Astrocyte (in vitro differentiated cells and primary cell): ENCODE measurements at regions not wholly inside any gene's neighbourhood (a gene's known extent, or its start where the extent isn't known, plus 50 kb on each side); places are given as distances from the start of the nearest gene placed in this dataset.

Source experiments
- DNase-seq: peaks from one replicate; pipeline ENCODE4 v3.0.0-alpha.2; 2010; ENCODE audit warnings: low read depth
- FAIRE-seq: peaks from 2 replicates; lab custom pipeline; 2011; peaks lifted over from hg19 to GRCh38; lab: Jason Lieb, UNC
- H2AFZ ChIP-seq: 2 replicates; pipeline ENCODE4 v1.6.0; 2012; ENCODE audit warnings: low read depth, low read length, inconsistent platforms
- H3K27ac ChIP-seq: 2 replicates; pipeline ENCODE4 v1.5.1; 2011; ENCODE audit warnings: low read depth, low read length, inconsistent platforms
- H3K27me3 ChIP-seq: 2 replicates; pipeline ENCODE4 v1.6.0; 2011; ENCODE audit warnings: low read length, inconsistent platforms; ENCODE audit not compliant: insufficient read depth
- H3K36me3 ChIP-seq: 2 replicates; pipeline ENCODE4 v1.5.1; 2011; ENCODE audit warnings: low read length, inconsistent platforms; ENCODE audit not compliant: insufficient read depth
- H3K4me1 ChIP-seq: 2 replicates; pipeline ENCODE4 v1.5.1; 2011; ENCODE audit warnings: low read length, inconsistent platforms; ENCODE audit not compliant: insufficient read depth
- H3K4me2 ChIP-seq: 2 replicates; pipeline ENCODE4 v1.6.0; 2012; ENCODE audit warnings: low read length, inconsistent platforms
- H3K4me3 ChIP-seq: 2 replicates; pipeline ENCODE4 v1.5.1; 2011; ENCODE audit warnings: low read depth, mild to moderate bottlenecking, low read length, inconsistent platforms; ENCODE audit not compliant: insufficient read depth
- H3K79me2 ChIP-seq: 2 replicates; pipeline ENCODE4 v1.6.0; 2012; ENCODE audit warnings: mild to moderate bottlenecking, low read length, inconsistent platforms; ENCODE audit not compliant: insufficient read depth
- H3K9ac ChIP-seq: 2 replicates; pipeline ENCODE4 v1.6.0; 2012; ENCODE audit warnings: mild to moderate bottlenecking, low read length, inconsistent platforms
- H3K9me3 ChIP-seq: 2 replicates; pipeline ENCODE4 v1.5.1; 2012; ENCODE audit warnings: low read depth, mild to moderate bottlenecking, low read length, inconsistent platforms; ENCODE audit not compliant: insufficient read depth
- H4K20me1 ChIP-seq: 2 replicates; pipeline ENCODE4 v1.6.0; 2012; ENCODE audit warnings: low read length, inconsistent platforms; ENCODE audit not compliant: insufficient read depth
- H3K27ac Mint-ChIP-seq: one replicate; pipeline ENCODE4 v1.8.0; 2021; ENCODE audit warnings: mild to moderate bottlenecking, mixed read lengths; ENCODE audit not compliant: unreplicated experiment
- H3K27me3 Mint-ChIP-seq: one replicate; pipeline ENCODE4 v1.8.0; 2021; ENCODE audit warnings: low read depth, mixed read lengths; ENCODE audit not compliant: unreplicated experiment
- H3K36me3 Mint-ChIP-seq: one replicate; pipeline ENCODE4 v1.8.0; 2021; ENCODE audit warnings: low read depth, mixed read lengths; ENCODE audit not compliant: unreplicated experiment
- H3K4me1 Mint-ChIP-seq: one replicate; pipeline ENCODE4 v1.8.0; 2021; ENCODE audit warnings: low read depth, mixed read lengths; ENCODE audit not compliant: unreplicated experiment
- H3K4me3 Mint-ChIP-seq: one replicate; pipeline ENCODE4 v1.8.0; 2021; ENCODE audit warnings: mild to moderate bottlenecking, moderate library complexity, mixed read lengths; ENCODE audit not compliant: unreplicated experiment
- H3K9me3 Mint-ChIP-seq: one replicate; pipeline ENCODE4 v1.8.0; 2021; ENCODE audit warnings: mild to moderate bottlenecking, mixed read lengths; ENCODE audit not compliant: unreplicated experiment
- CTCF ChIP-seq: IDR thresholded peaks from 2 replicates; pipeline ENCODE4 v1.5.1; 2011; ENCODE audit warnings: low read depth, mild to moderate bottlenecking, inconsistent platforms, low read length, moderate library complexity; ENCODE audit not compliant: insufficient read depth
- EZH2 ChIP-seq: IDR thresholded peaks from 2 replicates; pipeline ENCODE4 v1.6.1; 2012; ENCODE audit warnings: mild to moderate bottlenecking, low read length, inconsistent platforms; ENCODE audit not compliant: insufficient read depth

- Mint-ChIP-seq H3K36me3 (no peaks in the 10 kb centered on the region), H3K27ac (no peak overlapping the region), H3K27me3 (no peaks in the 10 kb centered on the region), H3K9me3 (peaks cover 14% of the 10 kb centered on the region), H3K4me3 (no peak overlapping the region), H3K4me1 (no peaks in the 10 kb centered on the region)
- no peak overlapping the region for H3K4me3 ChIP-seq
- no peak overlapping the region for H3K9ac ChIP-seq
- H3K27me3 ChIP-seq = no peaks in the 10 kb centered on the region
- no peak overlapping the region for H3K4me2 ChIP-seq
- H3K27ac ChIP-seq = no peak overlapping the region
- no peaks in the 10 kb centered on the region for H3K4me1 ChIP-seq
- no peaks in the 10 kb centered on the region for H3K79me2 ChIP-seq
- DNase-seq (no peak), FAIRE-seq (no peak)
- no peaks in the 10 kb centered on the region for H4K20me1 ChIP-seq
- no peaks in the 10 kb centered on the region for H3K36me3 ChIP-seq
- peaks cover 5% of the 10 kb centered on the region for H3K9me3 ChIP-seq
- H2AFZ ChIP-seq = no peak overlapping the region
- TF ChIP-seq CTCF = no peak
- TF ChIP-seq EZH2 = no peak
Measured at GRCh38 chr13:93023929-93024328, 202.7 kb upstream of the GPC6 start.

- Histone ChIP-seq H3K9ac (no peak overlapping the region), H3K36me3 (no peaks in the 10 kb centered on the region), H4K20me1 (no peaks in the 10 kb centered on the region), H3K27me3 (no peaks in the 10 kb centered on the region), H3K27ac (no peak overlapping the region), H3K79me2 (no peaks in the 10 kb centered on the region), H3K9me3 (peaks cover 3% of the 10 kb centered on the region), H3K4me1 (no peaks in the 10 kb centered on the region), H2AFZ (no peak overlapping the region), H3K4me2 (no peak overlapping the region), H3K4me3 (no peak overlapping the region)
- FAIRE-seq = no peak
- Mint-ChIP-seq H3K4me3 (no peak overlapping the region), H3K9me3 (peaks cover 6% of the 10 kb centered on the region), H3K27ac (no peak overlapping the region), H3K27me3 (no peaks in the 10 kb centered on the region), H3K4me1 (no peaks in the 10 kb centered on the region), H3K36me3 (no peaks in the 10 kb centered on the region)
- no peak for DNase-seq
- no peak for TF ChIP-seq EZH2
- TF ChIP-seq CTCF = no peak
Measured at GRCh38 chr13:93025984-93026383, 200.6 kb upstream of the GPC6 start.

GRCh38 chr13:93029536-93029935 lies 197.1 kb upstream of the GPC6 start:
- no peak for FAIRE-seq
- H3K4me1 Mint-ChIP-seq = no peaks in the 10 kb centered on the region
- Histone ChIP-seq H3K27ac (peak overlapping the region; percentile 51), H3K79me2 (no peaks in the 10 kb centered on the region), H4K20me1 (no peaks in the 10 kb centered on the region), H3K4me2 (no peak overlapping the region), H3K9ac (no peak overlapping the region), H3K36me3 (no peaks in the 10 kb centered on the region), H2AFZ (no peak overlapping the region), H3K9me3 (no peaks in the 10 kb centered on the region), H3K27me3 (no peaks in the 10 kb centered on the region), H3K4me3 (no peak overlapping the region), H3K4me1 (no peaks in the 10 kb centered on the region)
- no peaks in the 10 kb centered on the region for H3K27me3 Mint-ChIP-seq
- DNase-seq = peak; percentile 86
- no peak overlapping the region for H3K4me3 Mint-ChIP-seq
- TF ChIP-seq CTCF = no peak
- TF ChIP-seq EZH2 = no peak
- H3K9me3 Mint-ChIP-seq = no peaks in the 10 kb centered on the region
- no peaks in the 10 kb centered on the region for H3K36me3 Mint-ChIP-seq
- H3K27ac Mint-ChIP-seq = no peak overlapping the region
